Kidney capillary endothelial cell (primary cell): ENCODE measurements at regions not wholly inside any gene's neighbourhood (a gene's known extent, or its start where the extent isn't known, plus 50 kb on each side); places are given as distances from the start of the nearest gene placed in this dataset.

Experiments used
- DNase-seq: peaks from one replicate; pipeline ENCODE4 v3.0.0-alpha.2; 2018; ENCODE audit warnings: low spot score

GRCh38 chr3:69568458-69568857 lies 170.8 kb upstream of the MITF start:
- no peak for DNase-seq

- DNase-seq, result no peak
These were observed 171.6 kb upstream of the MITF start for GRCh38 chr3:69567710-69568052.

DNA sequence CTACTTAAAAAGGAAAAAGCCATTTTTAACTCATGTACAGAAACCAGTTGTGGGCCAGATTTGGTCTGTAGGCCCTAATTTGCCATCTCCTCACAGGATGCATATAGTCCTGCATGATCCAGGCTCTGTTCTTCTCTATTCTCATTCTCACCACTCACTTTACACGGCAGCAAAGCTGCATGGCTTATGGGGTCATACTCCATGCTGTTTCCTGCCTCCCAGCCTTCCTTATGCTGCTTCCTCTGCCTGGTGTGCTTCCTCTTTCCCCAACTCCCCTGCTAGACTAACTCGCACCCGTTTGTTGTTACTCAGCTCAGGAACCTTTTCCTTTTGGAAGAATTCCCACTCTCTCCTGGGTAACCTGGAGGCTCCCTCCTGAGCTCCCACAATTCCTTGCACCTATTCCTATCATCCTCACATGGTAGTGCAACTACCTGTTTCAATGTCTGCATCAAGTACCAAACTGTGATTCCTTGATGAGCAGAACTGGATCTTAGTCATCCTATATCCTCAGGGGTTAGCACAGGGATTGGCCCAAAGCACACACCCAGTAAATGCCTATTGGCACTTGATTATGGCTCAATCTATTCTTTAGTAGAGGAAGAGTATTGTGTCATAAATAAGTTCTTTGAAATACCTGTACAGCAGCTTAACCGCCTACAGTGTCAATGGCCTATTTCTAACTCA lies 172.1 kb upstream of the MITF start:
- DNase-seq, result no peak

DNA sequence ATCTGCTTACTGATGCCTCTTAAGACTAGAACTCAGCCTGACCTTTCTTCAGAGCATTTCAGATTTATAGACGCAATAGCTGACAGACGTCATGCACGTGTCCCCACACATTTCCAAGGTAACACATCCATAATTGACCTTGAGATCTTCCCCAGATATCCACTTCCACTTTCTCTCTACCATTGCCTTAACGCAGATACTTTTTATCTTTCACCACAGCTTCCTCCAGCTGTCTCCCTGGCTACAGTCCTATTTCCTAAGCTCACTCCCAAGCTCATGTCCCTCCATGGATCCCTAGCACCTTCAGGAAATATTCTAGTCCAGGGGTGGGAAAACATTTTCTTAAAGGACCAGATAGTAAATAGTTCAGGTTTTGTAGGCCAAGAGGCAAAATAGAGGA lies 173.0 kb upstream of the MITF start:
- no peak for DNase-seq

- DNase-seq, result no peak
These were observed 173.9 kb upstream of the MITF start for GRCh38 chr3:69565316-69565715.

- no peak for DNase-seq
These were observed 175.3 kb upstream of the MITF start for GRCh38 chr3:69563981-69564380.

GRCh38 chr3:69563151-69563550 lies 176.1 kb upstream of the MITF start:
- no peak for DNase-seq

DNA sequence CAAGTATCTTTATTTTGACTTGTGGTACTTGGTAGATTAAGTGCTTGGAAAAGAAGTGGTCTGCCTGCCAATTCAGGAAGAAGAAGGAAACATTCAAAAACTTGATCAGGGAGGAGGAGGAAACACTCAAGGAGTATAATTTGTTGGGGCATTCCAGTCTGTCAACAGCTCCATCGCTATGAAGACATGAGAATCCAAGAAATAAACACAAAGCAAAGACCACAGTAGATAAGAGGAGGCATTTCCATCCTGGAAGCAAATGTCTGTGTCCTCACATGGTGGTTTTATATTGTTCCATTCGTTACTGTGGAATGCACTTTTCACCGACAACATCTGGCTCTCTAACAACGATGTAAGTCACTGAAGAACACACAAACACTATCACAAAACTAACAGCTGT lies 176.1 kb upstream of the FRMD4B start:
- no peak for DNase-seq

- DNase-seq, result no peak
These were observed 174.9 kb upstream of the FRMD4B start for GRCh38 chr3:69560818-69561217.

DNA sequence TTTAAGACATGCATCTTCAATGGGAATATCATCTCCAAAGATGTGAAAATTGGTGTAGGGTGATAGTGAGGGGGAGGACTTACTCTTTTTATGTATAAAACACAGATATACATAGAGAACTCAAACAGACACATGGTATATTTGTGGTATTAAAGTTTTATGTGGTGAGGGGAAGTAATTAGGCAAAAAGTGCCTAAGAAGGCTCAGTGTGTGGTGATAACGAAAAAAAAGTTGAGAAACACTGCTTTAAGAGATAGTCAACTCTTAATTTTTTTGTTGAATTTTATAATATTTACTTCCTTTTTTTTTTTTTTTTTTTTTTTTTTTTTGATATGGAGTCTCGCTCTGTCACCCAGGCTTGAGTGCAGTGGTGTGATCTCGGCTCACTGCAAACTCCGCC lies 174.2 kb upstream of the FRMD4B start:
- no peak for DNase-seq

DNA sequence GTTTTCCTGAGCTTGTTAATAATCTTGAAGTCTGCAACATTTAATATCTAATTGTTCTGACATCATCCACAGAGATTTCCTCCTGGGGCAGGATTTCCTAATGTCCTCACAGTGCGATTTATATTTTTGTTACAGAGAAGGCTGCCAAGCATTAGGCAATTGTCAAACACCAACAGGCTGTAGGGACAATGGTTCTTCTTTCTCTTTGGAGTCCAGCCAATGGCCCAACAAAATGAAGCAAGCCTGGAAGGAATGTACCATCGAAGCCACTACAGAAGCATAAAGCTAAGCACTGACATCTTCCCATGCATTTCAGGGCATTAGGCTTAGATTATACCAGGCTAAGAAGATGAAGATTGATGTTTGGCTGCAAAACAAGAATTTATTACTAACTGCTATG lies 173.0 kb upstream of the FRMD4B start:
- DNase-seq, result peak; percentile 6

DNA sequence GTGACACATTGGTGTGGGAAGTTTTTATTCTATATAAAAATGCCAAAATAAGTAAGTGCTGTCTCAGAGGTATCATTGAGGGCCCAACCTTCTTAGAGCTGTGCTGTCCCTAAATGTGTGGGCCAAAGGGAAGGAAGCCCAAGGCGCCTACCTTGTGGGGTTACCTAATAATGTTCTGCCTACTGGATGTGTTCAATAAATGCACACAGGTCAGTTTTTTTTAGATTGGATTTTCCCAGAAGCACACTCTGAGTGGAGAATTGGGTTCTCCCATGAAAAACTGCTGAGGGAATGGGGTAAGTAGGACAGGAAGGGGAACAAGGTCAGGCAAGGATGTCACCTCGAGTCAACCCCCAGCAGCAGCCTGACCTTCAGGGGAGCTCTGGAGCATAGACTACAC lies 168.7 kb upstream of the FRMD4B start:
- DNase-seq, result no peak

GRCh38 chr3:69553888-69554287 lies 168.0 kb upstream of the FRMD4B start:
- no peak for DNase-seq

- no peak for DNase-seq
These were observed 161.6 kb upstream of the FRMD4B start for GRCh38 chr3:69547461-69547880.

- DNase-seq, result peak; percentile 18
These were observed 157.0 kb upstream of the FRMD4B start for GRCh38 chr3:69542805-69543429.

DNA sequence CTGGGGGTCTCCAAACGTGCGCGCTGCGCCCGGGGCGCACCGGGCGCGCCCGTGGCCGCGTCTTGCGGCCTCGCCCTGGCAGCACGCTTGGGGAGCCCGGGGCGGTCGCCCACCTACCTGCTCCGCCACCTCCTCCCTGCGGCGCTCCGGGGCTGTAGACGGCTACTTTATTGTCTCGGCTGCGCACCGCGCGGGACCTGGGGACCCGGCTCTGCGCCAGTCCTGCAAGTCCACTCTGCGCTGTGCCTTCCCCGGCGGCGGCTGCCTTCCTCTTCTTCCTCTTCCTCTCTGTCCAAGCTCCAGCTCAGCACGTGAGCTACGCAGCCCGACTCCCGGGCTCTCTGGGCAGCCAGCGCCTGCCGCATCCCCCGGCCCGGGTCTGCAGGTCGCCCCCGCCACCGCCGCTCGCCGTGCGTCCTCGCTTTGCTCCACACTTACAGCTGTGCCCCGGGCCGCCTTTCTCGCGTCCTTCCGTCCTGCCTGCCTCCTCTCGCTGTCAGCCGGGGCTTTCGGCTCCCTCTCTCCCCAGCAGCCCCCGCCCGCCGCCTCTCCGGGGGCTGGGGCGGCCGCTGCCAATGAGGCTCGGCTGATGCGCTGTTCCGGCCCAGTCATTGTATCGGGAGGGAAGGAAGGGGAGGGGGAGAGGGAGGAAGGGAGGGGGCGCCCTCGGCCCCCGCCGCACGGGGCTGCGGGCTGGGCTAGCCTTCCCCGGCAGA lies 156.4 kb upstream of the FRMD4B start:
- DNase-seq, result peak; percentile 35

GRCh38 chr3:69541711-69542088 lies 155.8 kb upstream of the FRMD4B start:
- peak; percentile 16 for DNase-seq

- peak; percentile 49 for DNase-seq
These were observed 155.1 kb upstream of the FRMD4B start for GRCh38 chr3:69540706-69541581.

- no peak for DNase-seq
These were observed 153.2 kb upstream of the FRMD4B start for GRCh38 chr3:69539134-69539533.

DNA sequence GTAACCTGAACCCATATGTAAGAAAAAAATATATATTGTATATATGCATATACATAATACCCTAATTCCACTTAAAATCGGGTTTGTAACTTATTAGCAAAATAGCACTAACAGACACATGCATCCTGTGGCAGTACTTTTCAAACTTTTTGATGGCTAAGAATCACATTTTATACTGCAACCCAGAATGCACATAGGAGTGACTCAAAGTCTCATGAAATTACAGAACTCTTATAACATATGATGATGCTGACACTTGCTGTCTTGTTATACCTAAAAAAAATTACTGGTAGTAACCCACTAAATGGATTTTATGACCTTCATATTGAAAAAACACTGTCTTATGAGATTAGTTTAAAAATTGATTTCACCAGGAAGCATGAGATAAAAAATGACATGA lies 152.4 kb upstream of the FRMD4B start:
- no peak for DNase-seq

DNA sequence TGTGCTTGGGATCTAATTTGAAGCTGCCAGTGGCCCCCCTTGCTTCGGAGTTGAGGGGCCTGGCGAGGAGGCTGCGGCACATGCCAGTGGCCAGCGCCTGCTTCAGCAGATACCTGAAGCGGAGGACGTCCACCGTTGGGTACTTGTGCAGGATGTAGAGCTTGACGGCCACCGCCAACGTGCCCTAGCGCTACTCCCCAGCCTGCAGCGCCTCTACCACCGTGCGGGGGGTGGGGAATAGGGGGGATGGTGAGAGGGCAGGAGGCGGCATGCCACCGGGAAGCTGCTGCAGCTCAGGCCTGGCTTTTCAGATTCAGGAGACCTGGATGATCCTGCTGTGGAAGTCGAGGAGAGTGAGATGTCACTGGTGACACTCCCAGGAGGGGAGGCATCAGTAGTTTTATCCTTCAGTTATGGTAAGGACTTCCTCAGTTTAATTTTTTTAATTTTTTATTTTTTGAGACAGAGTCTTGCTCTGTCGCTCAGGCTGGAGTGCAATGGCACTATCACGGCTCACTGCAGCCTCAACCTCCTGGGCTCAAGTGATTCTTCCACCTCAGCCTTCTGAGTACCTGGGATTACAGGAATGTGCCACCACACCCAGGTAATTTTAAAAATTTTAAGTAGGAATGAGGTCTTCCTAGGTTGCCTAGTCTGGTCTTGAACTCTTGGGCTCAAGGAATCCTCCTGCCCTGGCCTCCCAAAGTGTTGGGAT lies 150.6 kb upstream of the FRMD4B start:
- DNase-seq, result no peak

DNA sequence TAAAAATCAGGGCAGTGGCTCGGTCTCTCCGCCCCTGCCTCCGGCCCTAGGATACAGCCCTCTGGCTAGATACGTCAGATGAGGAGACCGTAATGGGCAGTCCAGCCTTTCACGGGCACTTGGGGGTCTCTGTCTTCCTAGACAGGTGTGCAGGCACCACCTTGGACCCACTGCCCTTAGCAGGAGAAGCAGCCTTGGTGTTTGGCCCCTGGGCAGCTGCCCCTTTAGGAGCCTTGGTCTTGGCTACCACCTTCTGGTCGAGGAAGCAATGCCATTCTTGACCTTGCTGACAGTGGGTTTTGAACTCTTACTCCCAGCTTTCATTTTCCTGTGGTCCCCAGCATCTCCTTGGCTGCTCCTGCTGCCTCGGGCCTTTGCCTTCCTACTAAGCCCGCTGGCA lies 149.7 kb upstream of the FRMD4B start:
- DNase-seq, result no peak
